ENCODE measurements at regions not wholly inside any gene's neighbourhood (a gene's known extent, or its start where the extent isn't known, plus 50 kb on each side); places are given as distances from the start of the nearest gene placed in this dataset.
"Not testable (repeated sequence)": the region's sequence is repeated elsewhere in the genome, so short reads cannot be mapped to it uniquely, and the experiment has no call there.

- no peak for TF ChIP-seq CTCF (IDR thresholded peaks at IDR 0.05; ENCODE audit: control insufficient read depth, insufficient read depth, low read depth, low read length, missing control alignments)
- no peak overlapping the region for H3K4me3 ChIP-seq (ENCODE audit: control insufficient read depth, low read depth, low read length)
- DNase-seq (ENCODE audit: low read depth): no peak
These were observed 308.8 kb downstream of the NPHP4 start for GRCh38 chr1:5683446-5683845.

GRCh38 chr1:5682626-5683225 is 309.5 kb downstream of the NPHP4 start:
- H3K4me3 ChIP-seq (ENCODE audit: control insufficient read depth, low read depth, low read length): no peak overlapping the region
- TF ChIP-seq CTCF (IDR thresholded peaks at IDR 0.05; ENCODE audit: control insufficient read depth, insufficient read depth, low read depth, low read length, missing control alignments): no peak
- DNase-seq (ENCODE audit: low read depth): no peak

GRCh38 chr1:5681654-5682053 is 310.6 kb downstream of the NPHP4 start:
- DNase-seq (ENCODE audit: low read depth): no peak
- no peak for TF ChIP-seq CTCF (IDR thresholded peaks at IDR 0.05; ENCODE audit: control insufficient read depth, insufficient read depth, low read depth, low read length, missing control alignments)
- no peak overlapping the region for H3K4me3 ChIP-seq (ENCODE audit: control insufficient read depth, low read depth, low read length)

- H3K4me3 ChIP-seq (ENCODE audit: control insufficient read depth, low read depth, low read length): no peak overlapping the region
- DNase-seq (ENCODE audit: low read depth): no peak
- TF ChIP-seq CTCF (IDR thresholded peaks at IDR 0.05; ENCODE audit: control insufficient read depth, insufficient read depth, low read depth, low read length, missing control alignments): no peak
These were observed 311.6 kb downstream of the NPHP4 start for GRCh38 chr1:5680600-5680999.

- TF ChIP-seq CTCF (IDR thresholded peaks at IDR 0.05; ENCODE audit: control insufficient read depth, insufficient read depth, low read depth, low read length, missing control alignments): no peak
- H3K4me3 ChIP-seq (ENCODE audit: control insufficient read depth, low read depth, low read length): no peak overlapping the region
- no peak for DNase-seq (ENCODE audit: low read depth)
These were observed 313.5 kb downstream of the NPHP4 start for GRCh38 chr1:5678759-5679158.

GRCh38 chr1:5672355-5672754 is 319.9 kb downstream of the NPHP4 start:
- DNase-seq (ENCODE audit: low read depth); H3K4me3 ChIP-seq (ENCODE audit: control insufficient read depth, low read depth, low read length): not testable (repeated sequence)

GRCh38 chr1:5670590-5671350 is 321.5 kb downstream of the NPHP4 start:
- H3K4me3 ChIP-seq (ENCODE audit: control insufficient read depth, low read depth, low read length): no peak overlapping the region
- no peak for TF ChIP-seq CTCF (IDR thresholded peaks at IDR 0.05; ENCODE audit: control insufficient read depth, insufficient read depth, low read depth, low read length, missing control alignments)
- DNase-seq (ENCODE audit: low read depth): no peak
